Tibial nerve (tissue), 4 donors: ENCODE measurements at regions not wholly inside any gene's neighbourhood (a gene's known extent, or its start where the extent isn't known, plus 50 kb on each side); places are given as distances from the start of the nearest gene placed in this dataset.

Experiments
- DNase-seq, 2 donors: peaks; one replicate each; pipeline ENCODE4 v3.0.0-alpha.2; 2019; ENCODE audit warnings: low spot score in 2 of 2
- H3K27ac ChIP-seq, 4 donors: fragments of 200-600 bp; sonication (generic) in 3 of 4; one replicate each; pipeline ENCODE4 v1.5.1; 2017 to 2019; ENCODE audit warnings: mild to moderate bottlenecking in 1 of 4
- H3K27me3 ChIP-seq, 2 donors: fragments of 200-600 bp; sonication (generic) in 1 of 2; one replicate each; pipeline versions ENCODE4 v1.5.1 to v1.6.0; 2017 to 2019
- H3K36me3 ChIP-seq, 3 donors: fragments of 200-600 bp; sonication (generic); one replicate each; pipeline ENCODE4 v1.5.1; 2018 to 2019
- H3K4me1 ChIP-seq, 4 donors: fragments of 200-600 bp; sonication (generic) in 3 of 4; one replicate each; pipeline ENCODE4 v1.5.1; 2017 to 2019
- H3K4me3 ChIP-seq, 4 donors: fragments of 200-600 bp; sonication (generic) in 3 of 4; one replicate each; pipeline ENCODE4 v1.5.1; 2017 to 2019; ENCODE audit warnings: mild to moderate bottlenecking in 1 of 4, moderate library complexity in 1 of 4
- H3K9me3 ChIP-seq, 4 donors: fragments of 200-600 bp; sonication (generic) in 3 of 4; one replicate each; pipeline ENCODE4 v1.5.1; 2017 to 2019
- EP300 ChIP-seq, 2 donors: sonication (generic); formaldehyde crosslinking; IDR thresholded peaks; one replicate each; pipeline ENCODE4 v1.6.1; 2017; ENCODE audit warnings: antibody characterized with exemption in 2 of 2, mild to moderate bottlenecking in 1 of 2
- POLR2A ChIP-seq, 2 donors: fragments of 450-650 bp; IDR thresholded peaks; one replicate each; pipeline ENCODE4 v1.6.1; 2017; ENCODE audit warnings: antibody characterized with exemption in 2 of 2, mild to moderate bottlenecking in 2 of 2, moderate library complexity in 2 of 2
- WGBS, 2 donors: methylation state at CpG; one replicate each; pipeline ENCODE4 v1.1.5; 2018; 5-methylcytosine and 5-hydroxymethylcytosine counted together
- TF ChIP-seq, protein P1 (sequence below), 5 experiments: fragments of 200-600 bp in 3 of 5; fragments of 450-650 bp in 2 of 5; sonication (generic) in 3 of 5; IDR thresholded peaks; one replicate each; pipeline ENCODE4 v1.5.1; 2016 to 2019; ENCODE audit warnings: antibody characterized with exemption in 5 of 5, mild to moderate bottlenecking in 3 of 5, moderate library complexity in 2 of 5

DNA sequence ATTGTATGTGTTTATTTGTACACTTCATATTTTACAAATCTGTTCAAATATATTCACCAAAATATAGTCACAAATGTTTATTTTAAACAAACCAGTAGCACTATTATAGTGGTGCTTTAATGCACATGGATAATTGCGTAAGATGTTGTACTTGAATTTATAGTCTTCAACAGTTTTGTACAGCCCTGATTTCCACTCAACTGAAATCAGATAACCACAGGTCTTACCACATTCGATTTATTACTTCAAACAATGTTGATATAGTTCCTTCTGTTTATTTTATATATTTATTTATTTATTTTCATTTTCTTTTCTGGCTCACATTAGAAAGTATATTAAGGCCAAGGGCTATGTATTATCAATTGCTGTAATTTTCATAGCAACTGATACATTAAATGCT, 99.4 kb upstream of the ZNF804A start:
- 89 to 94% methylated on average over 2 of the region's 2 CpGs for WGBS, 2 donors

GRCh38 chr2:184504252-184504651, 94.1 kb upstream of the ZNF804A start:
- H3K4me1 ChIP-seq, result no peaks in the 10 kb centered on the region
- no peaks in the 10 kb centered on the region for H3K36me3 ChIP-seq
- DNase-seq, result no peak
- no peak overlapping the region for H3K27ac ChIP-seq
- TF ChIP-seq, protein P1, sequence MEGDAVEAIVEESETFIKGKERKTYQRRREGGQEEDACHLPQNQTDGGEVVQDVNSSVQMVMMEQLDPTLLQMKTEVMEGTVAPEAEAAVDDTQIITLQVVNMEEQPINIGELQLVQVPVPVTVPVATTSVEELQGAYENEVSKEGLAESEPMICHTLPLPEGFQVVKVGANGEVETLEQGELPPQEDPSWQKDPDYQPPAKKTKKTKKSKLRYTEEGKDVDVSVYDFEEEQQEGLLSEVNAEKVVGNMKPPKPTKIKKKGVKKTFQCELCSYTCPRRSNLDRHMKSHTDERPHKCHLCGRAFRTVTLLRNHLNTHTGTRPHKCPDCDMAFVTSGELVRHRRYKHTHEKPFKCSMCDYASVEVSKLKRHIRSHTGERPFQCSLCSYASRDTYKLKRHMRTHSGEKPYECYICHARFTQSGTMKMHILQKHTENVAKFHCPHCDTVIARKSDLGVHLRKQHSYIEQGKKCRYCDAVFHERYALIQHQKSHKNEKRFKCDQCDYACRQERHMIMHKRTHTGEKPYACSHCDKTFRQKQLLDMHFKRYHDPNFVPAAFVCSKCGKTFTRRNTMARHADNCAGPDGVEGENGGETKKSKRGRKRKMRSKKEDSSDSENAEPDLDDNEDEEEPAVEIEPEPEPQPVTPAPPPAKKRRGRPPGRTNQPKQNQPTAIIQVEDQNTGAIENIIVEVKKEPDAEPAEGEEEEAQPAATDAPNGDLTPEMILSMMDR (IDR thresholded peaks at IDR 0.05), result no peak
- no peak for TF ChIP-seq EP300 (IDR thresholded peaks at IDR 0.05)
- no peak for TF ChIP-seq POLR2A (IDR thresholded peaks at IDR 0.05)
- no peaks in the 10 kb centered on the region for H3K9me3 ChIP-seq
- H3K27me3 ChIP-seq, result no peaks in the 10 kb centered on the region
- H3K4me3 ChIP-seq, result no peak overlapping the region

More for the DNA sequence above, 99.4 kb upstream of the ZNF804A start:
- Histone ChIP-seq H3K27ac (no peak overlapping the region), H3K4me3 (no peak overlapping the region), H3K9me3 (no peaks in the 10 kb centered on the region), H3K27me3 (no peaks in the 10 kb centered on the region), H3K36me3 (no peaks in the 10 kb centered on the region), H3K4me1 (no peaks in the 10 kb centered on the region)
- TF ChIP-seq EP300 (IDR thresholded peaks at IDR 0.05) (no peak), POLR2A (IDR thresholded peaks at IDR 0.05) (no peak)
- TF ChIP-seq, protein P1 (IDR thresholded peaks at IDR 0.05), result no peak
- DNase-seq, result no peak

GRCh38 chr2:184507254-184507653, 91.1 kb upstream of the ZNF804A start:
- TF ChIP-seq POLR2A (IDR thresholded peaks at IDR 0.05) (no peak), EP300 (IDR thresholded peaks at IDR 0.05) (no peak)
- TF ChIP-seq, protein P1 (IDR thresholded peaks at IDR 0.05), result no peak
- no peaks in the 10 kb centered on the region for H3K9me3 ChIP-seq
- H3K27me3 ChIP-seq, result no peaks in the 10 kb centered on the region
- no peaks in the 10 kb centered on the region for H3K4me1 ChIP-seq
- WGBS, 2 donors, result 93 to 94% methylated on average over 5 of the region's 5 CpGs
- no peak overlapping the region for H3K27ac ChIP-seq
- no peaks in the 10 kb centered on the region for H3K36me3 ChIP-seq
- DNase-seq, result no peak
- H3K4me3 ChIP-seq, result no peak overlapping the region

DNA sequence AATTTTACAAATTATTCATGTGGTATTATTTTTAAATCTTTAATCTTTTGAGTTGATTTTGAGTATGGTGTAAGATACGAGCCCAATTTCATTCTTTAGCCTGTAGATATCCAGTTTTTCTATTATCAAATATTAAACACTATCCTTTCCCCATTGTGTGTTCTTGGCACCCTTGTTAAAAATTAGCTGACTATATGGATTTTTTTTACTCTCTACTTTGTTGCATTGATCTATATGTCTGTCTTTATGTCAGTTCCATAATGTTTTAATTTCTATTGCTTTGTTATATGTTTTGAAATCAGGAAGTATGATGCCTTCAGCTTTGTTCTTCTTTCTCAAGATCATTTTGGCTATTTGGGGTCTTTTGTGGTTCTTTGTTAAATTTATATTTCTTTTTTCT, 80.9 kb upstream of the ZNF804A start:
- Histone ChIP-seq H3K27ac (no peak overlapping the region), H3K27me3 (no peaks in the 10 kb centered on the region), H3K9me3 (peaks cover 0 to 5% (median 0%) of the 10 kb centered on the region in 4 donors), H3K4me1 (no peaks in the 10 kb centered on the region), H3K36me3 (no peaks in the 10 kb centered on the region), H3K4me3 (no peak overlapping the region)
- TF ChIP-seq EP300 (IDR thresholded peaks at IDR 0.05), result no peak
- TF ChIP-seq POLR2A (IDR thresholded peaks at IDR 0.05), result no peak
- TF ChIP-seq, protein P1 (IDR thresholded peaks at IDR 0.05), result no peak
- no peak for DNase-seq
- WGBS, 2 donors, result 78 to 95% methylated on average over 1 of the region's 1 CpG

- TF ChIP-seq, protein P1 (IDR thresholded peaks at IDR 0.05), result no peak
- no peak for TF ChIP-seq EP300 (IDR thresholded peaks at IDR 0.05)
- TF ChIP-seq POLR2A (IDR thresholded peaks at IDR 0.05), result no peak
- H3K4me3 ChIP-seq, result no peak overlapping the region
- no peaks in the 10 kb centered on the region for H3K36me3 ChIP-seq
- H3K4me1 ChIP-seq, result no peaks in the 10 kb centered on the region
- no peaks in the 10 kb centered on the region for H3K27me3 ChIP-seq
- DNase-seq, result no peak
- no peak overlapping the region for H3K27ac ChIP-seq
- H3K9me3 ChIP-seq, result peaks cover 0 to 15% (median 0%) of the 10 kb centered on the region in 4 donors
- 72 to 74% methylated on average over 1 of the region's 1 CpG for WGBS, 2 donors
These were observed 77.9 kb upstream of the ZNF804A start for GRCh38 chr2:184520441-184520840.
